ENCODE measurements at regions not wholly inside any gene's neighbourhood (a gene's known extent, or its start where the extent isn't known, plus 50 kb on each side); places are given as distances from the start of the nearest gene placed in this dataset.

DNA sequence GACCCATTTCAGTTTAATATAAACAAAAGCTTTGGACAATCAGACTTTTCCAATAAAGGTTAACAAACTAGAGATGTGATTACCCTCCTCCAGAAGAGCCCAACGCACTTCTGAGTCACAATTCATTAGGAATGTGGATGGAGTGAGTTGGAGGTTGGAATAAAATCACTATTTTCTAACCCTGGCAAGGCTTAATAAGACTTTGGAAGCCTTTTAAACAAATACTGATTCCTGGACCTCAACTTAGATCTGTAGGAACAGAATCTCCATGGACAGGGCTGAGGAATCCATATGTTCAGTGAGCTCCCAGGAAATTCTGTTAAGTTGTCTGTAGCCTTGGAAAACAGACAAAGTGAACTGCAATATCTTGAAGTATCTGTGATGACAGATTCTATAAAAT is 233.5 kb upstream of the ELL2 start:
- Histone ChIP-seq H3K18ac (ENCODE audit: low read depth in 1 of 2, low read length in 2 of 2) (no peak overlapping the region), H3K23ac (ENCODE audit: low read length in 2 of 2) (no peak overlapping the region), H2AFZ (ENCODE audit: low read depth, low read length) (no peak overlapping the region), H3K14ac (ENCODE audit: low read length in 2 of 2) (no peak overlapping the region), H3K4me1 (ENCODE audit: control insufficient read depth, insufficient read depth, low read depth, low read length) (peaks cover 9% of the 10 kb centered on the region), H2BK12ac (ENCODE audit: low read length in 2 of 2) (no peak overlapping the region), H3K9ac (ENCODE audit: low read length) (peak overlapping the region; percentile 30), H3K9me3 (ENCODE audit: control insufficient read depth, low read length) (no peaks in the 10 kb centered on the region), H2AK5ac (ENCODE audit: low read length, severe bottlenecking) (no peak overlapping the region), H3K79me1 (replicated peaks; ENCODE audit: low read length, poor library complexity, severe bottlenecking) (no peaks in the 10 kb centered on the region), H3K4me3 (ENCODE audit: insufficient read depth in 1 of 2, low read depth in 1 of 2, low read length in 2 of 2) (no peak overlapping the region), H3K4me2 (ENCODE audit: low read length, poor library complexity, severe bottlenecking) (no peak overlapping the region), H2BK120ac (ENCODE audit: low read depth, low read length) (no peak overlapping the region), H2BK5ac (ENCODE audit: low read depth, low read length, poor library complexity, severe bottlenecking) (no peak overlapping the region), H4K91ac (ENCODE audit: low read length) (no peak overlapping the region), H3K27me3 (ENCODE audit: control insufficient read depth in 1 of 2, insufficient read depth in 1 of 2, low read length in 2 of 2) (no peaks in the 10 kb centered on the region), H3K27ac (ENCODE audit: low read length, poor library complexity, severe bottlenecking) (no peak overlapping the region), H3K4ac (ENCODE audit: low read depth in 1 of 2, low read length in 2 of 2) (no peak overlapping the region), H4K8ac (ENCODE audit: low read length) (no peak overlapping the region), H2BK15ac (ENCODE audit: low read depth, poor library complexity, severe bottlenecking) (no peak overlapping the region), H3K36me3 (ENCODE audit: control insufficient read depth in 1 of 2, insufficient read depth in 2 of 2, low read depth in 1 of 2, low read length in 2 of 2) (no peaks in the 10 kb centered on the region)
- no CpG with 5 or more reads among the region's 1 CpG for WGBS
- no peak for DNase-seq

DNA sequence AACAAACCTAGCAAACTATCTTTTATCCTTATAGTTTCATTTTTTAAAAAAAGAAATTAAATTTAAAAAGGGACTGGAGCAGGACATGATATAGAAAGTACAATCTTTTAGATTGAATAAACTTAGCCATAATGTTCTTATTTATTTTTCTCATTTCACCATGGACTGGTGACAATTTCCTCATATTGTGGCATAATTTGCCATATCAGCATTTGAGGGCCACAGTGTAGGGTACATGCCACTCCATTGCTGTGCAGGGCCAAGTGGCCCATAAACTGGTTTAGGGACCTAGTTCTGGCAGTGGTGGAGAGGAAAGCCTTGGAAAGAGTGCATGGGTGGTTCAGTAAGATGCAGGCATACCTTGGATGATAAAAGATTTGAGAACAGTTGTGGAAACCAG is 232.9 kb upstream of the ELL2 start:
- Histone ChIP-seq H2BK120ac (ENCODE audit: low read depth, low read length) (no peak overlapping the region), H3K4me1 (ENCODE audit: control insufficient read depth, insufficient read depth, low read depth, low read length) (peaks cover 7% of the 10 kb centered on the region), H3K4ac (ENCODE audit: low read depth in 1 of 2, low read length in 2 of 2) (no peak overlapping the region)

DNA sequence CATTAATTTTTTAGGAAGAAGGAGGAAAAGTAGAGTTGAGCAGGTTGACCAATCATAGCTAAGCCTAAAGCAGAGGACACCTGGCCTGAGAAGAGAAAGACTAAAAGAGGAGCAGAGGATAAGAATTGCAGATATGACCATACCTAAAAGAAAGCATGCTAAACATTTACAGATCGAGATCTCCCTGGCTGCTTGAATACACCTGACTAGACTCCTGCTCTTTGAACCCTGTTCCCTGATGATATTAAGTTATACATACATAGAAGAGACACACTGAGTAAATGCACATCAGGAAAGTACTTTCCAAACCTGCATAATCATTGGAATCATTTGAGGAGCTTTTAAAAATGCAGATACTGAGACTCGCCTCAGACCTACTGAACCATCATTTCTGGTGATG is 232.3 kb upstream of the ELL2 start:
- no peak overlapping the region for H4K91ac ChIP-seq (ENCODE audit: low read length)
- H3K36me3 ChIP-seq (ENCODE audit: control insufficient read depth in 1 of 2, insufficient read depth in 2 of 2, low read depth in 1 of 2, low read length in 2 of 2), result no peaks in the 10 kb centered on the region
- no peak overlapping the region for H2AFZ ChIP-seq (ENCODE audit: low read depth, low read length)
- no peak overlapping the region for H2BK15ac ChIP-seq (ENCODE audit: low read depth, poor library complexity, severe bottlenecking)
- no peak for DNase-seq
- no peak overlapping the region for H2BK120ac ChIP-seq (ENCODE audit: low read depth, low read length)
- H3K4me2 ChIP-seq (ENCODE audit: low read length, poor library complexity, severe bottlenecking), result no peak overlapping the region
- no peak overlapping the region for H2AK5ac ChIP-seq (ENCODE audit: low read length, severe bottlenecking)
- no peaks in the 10 kb centered on the region for H3K79me1 ChIP-seq (replicated peaks; ENCODE audit: low read length, poor library complexity, severe bottlenecking)
- H3K27me3 ChIP-seq (ENCODE audit: control insufficient read depth in 1 of 2, insufficient read depth in 1 of 2, low read length in 2 of 2), result no peaks in the 10 kb centered on the region
- no peak overlapping the region for H3K9ac ChIP-seq (ENCODE audit: low read length)
- no peak overlapping the region for H3K4me3 ChIP-seq (ENCODE audit: insufficient read depth in 1 of 2, low read depth in 1 of 2, low read length in 2 of 2)
- 100% methylated on average over 1 of the region's 2 CpGs for whole genome bisulfite sequencing
- no peak overlapping the region for H3K4ac ChIP-seq (ENCODE audit: low read depth in 1 of 2, low read length in 2 of 2)
- no peak overlapping the region for H4K8ac ChIP-seq (ENCODE audit: low read length)
- H3K18ac ChIP-seq (ENCODE audit: low read depth in 1 of 2, low read length in 2 of 2), result no peak overlapping the region
- H3K23ac ChIP-seq (ENCODE audit: low read length in 2 of 2), result no peak overlapping the region
- no peaks in the 10 kb centered on the region for H3K9me3 ChIP-seq (ENCODE audit: control insufficient read depth, low read length)
- no peak overlapping the region for H2BK12ac ChIP-seq (ENCODE audit: low read length in 2 of 2)
- H3K14ac ChIP-seq (ENCODE audit: low read length in 2 of 2), result no peak overlapping the region
- no peak overlapping the region for H2BK5ac ChIP-seq (ENCODE audit: low read depth, low read length, poor library complexity, severe bottlenecking)
- peaks cover 7% of the 10 kb centered on the region for H3K4me1 ChIP-seq (ENCODE audit: control insufficient read depth, insufficient read depth, low read depth, low read length)
- H3K27ac ChIP-seq (ENCODE audit: low read length, poor library complexity, severe bottlenecking), result no peak overlapping the region

More for the DNA sequence above, 232.9 kb upstream of the ELL2 start:
- no peak overlapping the region for H3K9ac ChIP-seq (ENCODE audit: low read length)
- no peak overlapping the region for H3K27ac ChIP-seq (ENCODE audit: low read length, poor library complexity, severe bottlenecking)
- H3K18ac ChIP-seq (ENCODE audit: low read depth in 1 of 2, low read length in 2 of 2), result no peak overlapping the region
- H3K14ac ChIP-seq (ENCODE audit: low read length in 2 of 2), result no peak overlapping the region
- no peak overlapping the region for H2AFZ ChIP-seq (ENCODE audit: low read depth, low read length)
- no peaks in the 10 kb centered on the region for H3K9me3 ChIP-seq (ENCODE audit: control insufficient read depth, low read length)
- H3K23ac ChIP-seq (ENCODE audit: low read length in 2 of 2), result no peak overlapping the region
- H3K36me3 ChIP-seq (ENCODE audit: control insufficient read depth in 1 of 2, insufficient read depth in 2 of 2, low read depth in 1 of 2, low read length in 2 of 2), result no peaks in the 10 kb centered on the region
- H3K27me3 ChIP-seq (ENCODE audit: control insufficient read depth in 1 of 2, insufficient read depth in 1 of 2, low read length in 2 of 2), result no peaks in the 10 kb centered on the region
- no peak for DNase-seq
- no peak overlapping the region for H2BK12ac ChIP-seq (ENCODE audit: low read length in 2 of 2)
- no peak overlapping the region for H2BK15ac ChIP-seq (ENCODE audit: low read depth, poor library complexity, severe bottlenecking)
- H4K91ac ChIP-seq (ENCODE audit: low read length), result no peak overlapping the region
- H3K4me3 ChIP-seq (ENCODE audit: insufficient read depth in 1 of 2, low read depth in 1 of 2, low read length in 2 of 2), result no peak overlapping the region
- H3K79me1 ChIP-seq (replicated peaks; ENCODE audit: low read length, poor library complexity, severe bottlenecking), result no peaks in the 10 kb centered on the region
- no peak overlapping the region for H4K8ac ChIP-seq (ENCODE audit: low read length)
- no peak overlapping the region for H2AK5ac ChIP-seq (ENCODE audit: low read length, severe bottlenecking)
- no peak overlapping the region for H2BK5ac ChIP-seq (ENCODE audit: low read depth, low read length, poor library complexity, severe bottlenecking)
- H3K4me2 ChIP-seq (ENCODE audit: low read length, poor library complexity, severe bottlenecking), result no peak overlapping the region

DNA sequence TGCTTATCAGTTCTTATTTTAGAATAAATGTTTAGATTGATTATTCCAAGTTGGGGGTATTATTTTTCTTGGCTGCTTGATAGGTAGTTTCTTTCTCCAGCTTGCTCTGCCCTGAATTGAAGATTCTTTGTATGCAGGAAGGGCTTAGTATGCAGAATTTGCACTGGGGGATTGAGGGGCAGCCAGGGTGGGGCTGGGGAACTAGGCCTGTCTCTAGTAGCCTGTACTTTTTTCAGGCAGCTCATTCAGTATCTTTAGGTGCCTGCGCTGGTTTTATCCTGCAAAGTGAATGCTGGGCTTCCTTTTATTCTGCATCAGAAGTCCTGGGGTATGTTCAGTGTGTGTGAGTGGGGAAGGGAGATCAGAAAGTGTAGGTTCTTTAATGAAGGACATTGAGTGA is 228.3 kb upstream of the ELL2 start:
- DNase-seq, result no peak
- peaks cover 3% of the 10 kb centered on the region for H3K4me1 ChIP-seq (ENCODE audit: control insufficient read depth, insufficient read depth, low read depth, low read length)
- no peaks in the 10 kb centered on the region for H3K27me3 ChIP-seq (ENCODE audit: control insufficient read depth in 1 of 2, insufficient read depth in 1 of 2, low read length in 2 of 2)
- H2BK12ac ChIP-seq (ENCODE audit: low read length in 2 of 2), result peak overlapping the region; percentile 71 to 93
- H3K4me3 ChIP-seq (ENCODE audit: insufficient read depth in 1 of 2, low read depth in 1 of 2, low read length in 2 of 2), result no peak overlapping the region
- no peak overlapping the region for H2BK5ac ChIP-seq (ENCODE audit: low read depth, low read length, poor library complexity, severe bottlenecking)
- no peak overlapping the region for H3K23ac ChIP-seq (ENCODE audit: low read length in 2 of 2)
- no peak overlapping the region for H3K27ac ChIP-seq (ENCODE audit: low read length, poor library complexity, severe bottlenecking)
- H2BK15ac ChIP-seq (ENCODE audit: low read depth, poor library complexity, severe bottlenecking), result peak overlapping the region; percentile 69
- H3K9ac ChIP-seq (ENCODE audit: low read length), result no peak overlapping the region
- no peak overlapping the region for H3K4me2 ChIP-seq (ENCODE audit: low read length, poor library complexity, severe bottlenecking)
- 88% methylated on average over 1 of the region's 1 CpG for WGBS
- peak overlapping the region; percentile 89 for H4K8ac ChIP-seq (ENCODE audit: low read length)
- no peak overlapping the region for H4K91ac ChIP-seq (ENCODE audit: low read length)
- H2AFZ ChIP-seq (ENCODE audit: low read depth, low read length), result no peak overlapping the region
- H3K4ac ChIP-seq (ENCODE audit: low read depth in 1 of 2, low read length in 2 of 2), result peak overlapping the region; percentile 51 to 82
- H2BK120ac ChIP-seq (ENCODE audit: low read depth, low read length), result no peak overlapping the region
- no peaks in the 10 kb centered on the region for H3K9me3 ChIP-seq (ENCODE audit: control insufficient read depth, low read length)
- no peak overlapping the region for H3K14ac ChIP-seq (ENCODE audit: low read length in 2 of 2)
- H3K18ac ChIP-seq (ENCODE audit: low read depth in 1 of 2, low read length in 2 of 2), result peak overlapping the region in 1 of 2 experiments; percentile 34
- H3K36me3 ChIP-seq (ENCODE audit: control insufficient read depth in 1 of 2, insufficient read depth in 2 of 2, low read depth in 1 of 2, low read length in 2 of 2), result no peaks in the 10 kb centered on the region
- no peaks in the 10 kb centered on the region for H3K79me1 ChIP-seq (replicated peaks; ENCODE audit: low read length, poor library complexity, severe bottlenecking)
- no peak overlapping the region for H2AK5ac ChIP-seq (ENCODE audit: low read length, severe bottlenecking)
